GM10266 (cell line): ENCODE measurements at regions not wholly inside any gene's neighbourhood (a gene's known extent, or its start where the extent isn't known, plus 50 kb on each side); places are given as distances from the start of the nearest gene placed in this dataset.

Source experiments
- DNase-seq: peaks from one replicate; pipeline ENCODE4 v3.0.0; 2012; ENCODE audit errors: extremely low spot score
- TF ChIP-seq, protein P1 (sequence below): IDR thresholded peaks from 2 replicates; pipeline ENCODE4 v1.5.1; 2012; ENCODE audit warnings: mild to moderate bottlenecking, low read depth; ENCODE audit not compliant: control insufficient read depth, insufficient read depth; ENCODE audit errors: missing control alignments

DNA sequence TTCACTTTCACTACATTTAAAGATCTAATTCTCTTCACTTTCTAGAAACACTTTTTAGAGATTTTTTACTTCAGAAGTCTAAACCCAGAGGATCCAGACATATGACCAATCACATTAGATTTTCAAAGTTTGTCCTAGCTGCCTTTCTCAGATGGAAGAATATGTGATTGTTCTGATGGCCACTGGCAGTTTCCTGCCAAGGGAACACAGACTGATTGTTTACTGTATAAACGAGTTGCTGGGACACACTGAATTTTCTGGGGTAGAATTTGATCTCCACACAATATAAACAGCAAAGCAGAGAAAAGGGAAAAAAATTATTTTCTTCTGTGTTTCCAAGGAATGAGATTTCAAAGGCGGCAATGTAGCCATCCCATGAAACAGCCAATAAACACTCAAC is 480.0 kb downstream of the TOX3 start:
- TF ChIP-seq, protein P1, sequence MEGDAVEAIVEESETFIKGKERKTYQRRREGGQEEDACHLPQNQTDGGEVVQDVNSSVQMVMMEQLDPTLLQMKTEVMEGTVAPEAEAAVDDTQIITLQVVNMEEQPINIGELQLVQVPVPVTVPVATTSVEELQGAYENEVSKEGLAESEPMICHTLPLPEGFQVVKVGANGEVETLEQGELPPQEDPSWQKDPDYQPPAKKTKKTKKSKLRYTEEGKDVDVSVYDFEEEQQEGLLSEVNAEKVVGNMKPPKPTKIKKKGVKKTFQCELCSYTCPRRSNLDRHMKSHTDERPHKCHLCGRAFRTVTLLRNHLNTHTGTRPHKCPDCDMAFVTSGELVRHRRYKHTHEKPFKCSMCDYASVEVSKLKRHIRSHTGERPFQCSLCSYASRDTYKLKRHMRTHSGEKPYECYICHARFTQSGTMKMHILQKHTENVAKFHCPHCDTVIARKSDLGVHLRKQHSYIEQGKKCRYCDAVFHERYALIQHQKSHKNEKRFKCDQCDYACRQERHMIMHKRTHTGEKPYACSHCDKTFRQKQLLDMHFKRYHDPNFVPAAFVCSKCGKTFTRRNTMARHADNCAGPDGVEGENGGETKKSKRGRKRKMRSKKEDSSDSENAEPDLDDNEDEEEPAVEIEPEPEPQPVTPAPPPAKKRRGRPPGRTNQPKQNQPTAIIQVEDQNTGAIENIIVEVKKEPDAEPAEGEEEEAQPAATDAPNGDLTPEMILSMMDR: no peak
- DNase-seq: no peak

- TF ChIP-seq, protein P1: no peak
- no peak for DNase-seq
Observed at GRCh38 chr16:52056259-52056658, 490.7 kb downstream of the TOX3 start.

- TF ChIP-seq, protein P1: no peak
- no peak for DNase-seq
Observed at GRCh38 chr16:52055381-52055780, 491.6 kb downstream of the TOX3 start.

GRCh38 chr16:52054326-52054725 is 492.6 kb downstream of the TOX3 start:
- TF ChIP-seq, protein P1: no peak

GRCh38 chr16:52052818-52053217 is 494.1 kb downstream of the TOX3 start:
- DNase-seq: no peak
- TF ChIP-seq, protein P1: no peak

More at GRCh38 chr16:52054326-52054725, 492.6 kb downstream of the TOX3 start:
- no peak for DNase-seq

DNA sequence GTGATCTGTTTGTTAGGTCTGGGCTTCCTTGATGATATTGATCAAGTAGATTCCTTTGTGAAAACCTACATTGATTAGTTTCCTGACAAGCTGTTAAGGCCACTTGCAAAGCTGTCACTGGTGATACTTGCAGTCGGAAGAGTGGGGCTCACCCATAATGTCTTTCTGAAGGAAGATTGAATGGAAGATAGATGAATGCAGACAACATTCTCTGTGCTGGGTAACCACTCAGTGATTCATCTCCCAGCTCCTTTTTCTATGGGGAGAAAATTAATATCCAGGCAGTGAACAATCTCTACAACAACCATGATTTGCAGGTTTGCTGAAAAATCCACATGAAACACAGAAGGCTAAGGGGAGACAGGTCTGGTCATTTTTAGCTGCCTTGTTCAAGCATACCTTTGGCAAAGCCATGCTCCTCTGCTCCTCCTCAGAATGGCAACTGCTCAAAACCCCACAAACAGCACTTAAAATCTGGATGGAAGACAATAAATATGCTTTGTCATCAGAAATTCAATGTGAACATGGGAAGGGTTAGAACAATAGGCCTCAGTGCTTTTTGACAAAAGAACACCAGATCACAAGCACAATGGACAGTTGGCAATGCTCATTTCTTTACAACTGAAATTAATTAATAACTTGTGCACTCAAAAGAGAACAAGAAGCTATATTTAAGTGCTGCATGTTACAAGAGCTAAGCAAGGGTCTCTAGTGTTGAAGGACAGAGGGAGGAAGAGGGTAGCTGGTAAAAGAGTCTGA is 495.4 kb downstream of the TOX3 start:
- no peak for DNase-seq
- TF ChIP-seq, protein P1: no peak

DNA sequence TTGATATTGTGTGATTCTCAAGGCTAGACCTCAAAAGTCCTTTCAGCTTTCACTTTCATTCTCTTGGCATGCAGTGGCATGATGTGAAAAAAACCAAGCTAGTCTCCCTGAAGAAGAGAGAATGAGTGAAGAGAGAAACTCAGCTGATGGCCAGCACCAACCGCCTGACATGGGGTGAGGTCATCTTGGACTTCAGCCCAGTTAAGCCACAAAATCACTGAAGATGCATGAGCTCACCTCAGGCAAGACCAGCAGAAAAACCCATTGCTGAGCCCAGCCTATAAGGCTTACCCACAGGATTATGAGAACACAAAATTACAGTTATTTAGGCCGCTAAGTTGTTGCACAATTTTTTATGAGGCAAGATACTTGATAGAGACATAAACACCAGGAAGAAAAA is 496.5 kb downstream of the TOX3 start:
- DNase-seq: no peak
- TF ChIP-seq, protein P1: no peak
